ENCODE measurements at regions not wholly inside any gene's neighbourhood (a gene's known extent, or its start where the extent isn't known, plus 50 kb on each side); places are given as distances from the start of the nearest gene placed in this dataset.
A peak's percentile ranks its signal among the peaks of the same experiment; 100 is the strongest.

DNA sequence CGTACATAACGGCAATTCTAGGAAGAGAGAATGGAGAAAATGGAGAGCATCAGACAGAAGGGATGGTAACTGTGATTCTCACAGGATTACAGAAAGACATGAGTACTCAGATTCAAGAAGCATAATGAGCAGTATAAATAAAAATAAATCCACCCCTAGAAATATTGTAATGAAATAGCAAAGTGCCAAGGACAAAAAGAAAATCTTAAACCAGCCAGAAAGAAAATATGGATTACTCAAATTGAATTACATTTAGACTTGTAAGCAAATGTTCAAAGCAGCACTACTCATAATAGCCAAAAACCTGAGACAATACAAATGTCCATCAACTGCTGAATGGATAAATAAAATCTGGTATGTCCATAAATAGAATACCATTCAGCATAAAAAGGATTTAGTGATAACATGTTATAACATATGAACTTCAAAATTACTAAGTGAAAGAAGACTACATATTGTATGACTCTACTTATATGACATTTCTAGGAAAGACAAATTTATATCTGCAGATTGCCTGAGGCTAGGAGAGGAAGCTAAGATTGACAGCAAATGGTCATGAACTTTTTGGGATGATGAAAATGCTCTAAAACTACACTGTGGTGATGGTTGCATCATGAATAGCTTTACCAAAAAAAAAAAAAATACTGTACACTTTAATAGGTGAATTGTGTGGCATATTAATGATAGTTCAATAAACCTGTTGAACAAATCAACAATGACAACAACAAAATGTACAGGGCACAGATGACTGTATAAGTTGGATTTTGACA is 63.4 kb upstream of the SPTBN1 start:
- DNase-seq, result no peak

DNA sequence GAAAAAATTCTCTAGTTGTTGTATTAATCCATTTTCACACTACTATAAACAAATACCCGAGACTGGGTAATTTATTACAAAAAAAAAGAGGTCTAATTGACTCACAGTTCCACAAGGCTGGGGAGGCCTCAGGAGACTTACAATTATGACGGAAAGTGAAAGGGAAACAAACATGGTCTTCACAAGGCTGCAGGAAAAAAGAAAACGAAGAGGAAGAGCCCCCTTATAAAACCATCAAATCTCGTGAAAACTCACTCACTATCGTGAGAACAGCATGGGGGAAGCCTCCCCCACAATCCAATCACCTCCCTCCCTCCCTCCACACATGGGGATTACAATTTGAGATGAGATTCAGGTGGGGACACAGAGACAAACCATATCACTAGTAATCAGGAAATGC is 61.7 kb upstream of the SPTBN1 start:
- DNase-seq, result no peak

DNA sequence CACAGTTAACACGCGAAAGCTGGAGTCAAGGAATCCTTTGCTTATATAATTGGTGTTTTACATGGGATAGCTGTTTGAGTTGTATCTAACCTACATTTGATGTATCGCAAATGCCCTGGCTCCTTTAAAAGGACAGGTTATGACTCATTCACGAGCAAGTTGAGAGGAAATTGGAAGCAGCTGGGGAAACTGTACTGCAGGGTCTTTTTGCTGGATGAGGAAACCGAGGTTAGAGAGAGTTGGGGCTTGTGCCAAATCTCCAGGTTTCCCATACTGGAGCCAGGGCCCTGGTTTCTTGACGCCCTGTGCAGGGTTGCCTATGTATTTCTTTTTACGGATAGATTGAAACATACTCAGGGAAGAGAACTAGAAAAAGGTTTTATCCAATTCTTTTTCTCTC is 60.0 kb upstream of the SPTBN1 start:
- no peak for DNase-seq

GRCh38 chr2:54396798-54397197 is 59.3 kb upstream of the SPTBN1 start:
- DNase-seq, result no peak

GRCh38 chr2:54397426-54397825 is 58.7 kb upstream of the SPTBN1 start:
- no peak for DNase-seq

DNA sequence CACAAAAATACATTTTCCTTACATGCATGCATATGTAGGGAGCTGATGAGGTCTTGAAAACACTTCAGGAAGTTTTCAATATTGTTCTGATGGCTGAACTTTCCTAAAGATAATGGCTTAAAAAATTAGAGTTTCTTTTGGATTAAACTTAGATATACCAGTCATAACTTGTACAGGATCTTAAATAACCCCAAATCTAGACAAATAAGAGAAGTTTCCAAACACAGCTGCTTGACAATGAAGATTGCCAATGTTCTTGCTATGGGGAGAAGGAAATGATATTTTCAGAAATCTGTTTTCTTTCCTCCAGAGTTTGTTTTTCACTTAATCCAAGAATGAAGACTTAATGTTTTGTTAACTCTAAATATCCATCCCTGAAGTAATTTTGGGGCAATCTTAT is 54.6 kb upstream of the SPTBN1 start:
- DNase-seq, result no peak

- no peak for DNase-seq
These were observed 53.8 kb upstream of the SPTBN1 start for GRCh38 chr2:54402350-54402749.

DNA sequence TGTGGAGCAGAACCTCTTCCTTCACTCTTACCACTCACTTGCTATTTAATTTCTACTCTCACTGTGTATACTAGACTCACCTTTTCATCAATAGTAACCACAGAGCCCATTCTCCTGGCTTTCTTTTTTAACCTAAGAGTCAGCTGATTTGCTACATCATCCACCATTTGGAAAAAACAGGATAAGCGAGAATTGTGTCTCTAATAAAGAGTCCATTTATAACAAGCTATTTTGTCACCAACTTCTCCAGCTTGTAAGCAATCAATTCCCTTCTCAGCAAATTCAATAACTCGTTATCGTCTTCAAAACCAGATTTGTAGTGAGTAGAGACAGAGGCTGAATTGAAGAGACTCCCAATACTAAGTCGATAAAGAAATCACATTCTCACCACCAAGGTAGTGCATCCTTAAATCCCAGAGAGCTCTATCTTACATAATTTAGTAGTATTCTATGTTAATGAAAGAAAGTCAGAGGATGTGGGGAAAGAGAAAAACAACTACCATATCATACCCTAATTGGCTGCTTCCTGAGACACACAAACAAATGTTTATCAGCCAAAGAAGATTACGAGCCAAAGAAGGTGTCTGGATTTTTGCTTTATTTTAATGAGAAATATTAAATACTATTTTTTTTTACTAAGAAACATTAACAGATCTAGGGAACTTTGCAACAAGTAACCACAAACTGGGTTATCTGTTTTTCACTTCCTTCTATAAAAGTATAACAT is 52.5 kb upstream of the SPTBN1 start:
- no peak for DNase-seq

GRCh38 chr2:54404270-54404669 is 51.9 kb upstream of the SPTBN1 start:
- DNase-seq, result peak; percentile 10

DNA sequence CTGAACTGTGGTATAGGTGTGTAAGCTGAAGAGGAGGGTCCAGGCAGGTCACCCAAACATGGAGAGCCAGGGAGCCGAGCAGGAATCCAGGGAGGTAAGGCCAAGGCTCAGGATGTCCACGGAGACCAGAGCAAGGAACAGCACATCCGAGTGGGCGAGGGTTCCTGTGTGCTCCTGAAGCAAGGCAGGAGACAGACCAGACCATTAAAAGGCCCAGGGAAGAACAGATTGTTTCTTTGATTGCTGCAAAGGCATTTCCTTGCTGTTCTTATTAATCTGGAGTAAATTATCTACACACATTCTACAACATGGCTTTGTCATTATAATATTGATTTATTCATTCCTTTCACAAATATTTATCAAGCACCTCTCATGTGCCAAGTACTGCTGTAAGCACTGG is 50.1 kb upstream of the SPTBN1 start:
- no peak for DNase-seq
